ENCODE measurements at regions not wholly inside any gene's neighbourhood (a gene's known extent, or its start where the extent isn't known, plus 50 kb on each side); places are given as distances from the start of the nearest gene placed in this dataset.

GRCh38 chr15:36370731-36371112, 208.7 kb upstream of the CDIN1 start:
- Histone ChIP-seq H3K27ac (ENCODE audit: low read depth, low read length) (no peak overlapping the region), H3K36me3 (ENCODE audit: control insufficient read depth in 1 of 2, insufficient read depth in 2 of 2, low read length in 2 of 2) (no peaks in the 10 kb centered on the region), H3K4me1 (ENCODE audit: control insufficient read depth in 1 of 2, insufficient read depth in 2 of 2, low read length in 2 of 2) (no peaks in the 10 kb centered on the region), H3K27me3 (ENCODE audit: control insufficient read depth in 1 of 2, insufficient read depth in 2 of 2, low read length in 2 of 2) (no peaks in the 10 kb centered on the region), H3K9ac (ENCODE audit: low read depth in 1 of 2, low read length in 2 of 2) (no peak overlapping the region), H3K4me3 (ENCODE audit: low read depth in 1 of 2, low read length in 2 of 2) (no peak overlapping the region), H3K9me3 (ENCODE audit: control insufficient read depth in 1 of 2, low read length in 2 of 2) (no peaks in the 10 kb centered on the region)

- Histone ChIP-seq H3K27ac (ENCODE audit: low read depth, low read length) (no peak overlapping the region), H3K9ac (ENCODE audit: low read depth in 1 of 2, low read length in 2 of 2) (no peak overlapping the region), H3K4me3 (ENCODE audit: low read depth in 1 of 2, low read length in 2 of 2) (no peak overlapping the region), H3K4me1 (ENCODE audit: control insufficient read depth in 1 of 2, insufficient read depth in 2 of 2, low read length in 2 of 2) (no peaks in the 10 kb centered on the region), H3K36me3 (ENCODE audit: control insufficient read depth in 1 of 2, insufficient read depth in 2 of 2, low read length in 2 of 2) (no peaks in the 10 kb centered on the region), H3K27me3 (ENCODE audit: control insufficient read depth in 1 of 2, insufficient read depth in 2 of 2, low read length in 2 of 2) (no peaks in the 10 kb centered on the region), H3K9me3 (ENCODE audit: control insufficient read depth in 1 of 2, low read length in 2 of 2) (no peaks in the 10 kb centered on the region)
Observed at GRCh38 chr15:36371509-36371908, 207.9 kb upstream of the CDIN1 start.

- Histone ChIP-seq H3K27me3 (ENCODE audit: control insufficient read depth in 1 of 2, insufficient read depth in 2 of 2, low read length in 2 of 2) (no peaks in the 10 kb centered on the region), H3K36me3 (ENCODE audit: control insufficient read depth in 1 of 2, insufficient read depth in 2 of 2, low read length in 2 of 2) (no peaks in the 10 kb centered on the region), H3K9me3 (ENCODE audit: control insufficient read depth in 1 of 2, low read length in 2 of 2) (no peaks in the 10 kb centered on the region), H3K9ac (ENCODE audit: low read depth in 1 of 2, low read length in 2 of 2) (no peak overlapping the region), H3K27ac (ENCODE audit: low read depth, low read length) (no peak overlapping the region), H3K4me1 (ENCODE audit: control insufficient read depth in 1 of 2, insufficient read depth in 2 of 2, low read length in 2 of 2) (no peaks in the 10 kb centered on the region), H3K4me3 (ENCODE audit: low read depth in 1 of 2, low read length in 2 of 2) (no peak overlapping the region)
Observed at GRCh38 chr15:36372968-36373367, 206.5 kb upstream of the CDIN1 start.

- no peak overlapping the region for H3K9ac ChIP-seq (ENCODE audit: low read depth in 1 of 2, low read length in 2 of 2)
- no peaks in the 10 kb centered on the region for H3K36me3 ChIP-seq (ENCODE audit: control insufficient read depth in 1 of 2, insufficient read depth in 2 of 2, low read length in 2 of 2)
- H3K4me3 ChIP-seq (ENCODE audit: low read depth in 1 of 2, low read length in 2 of 2), result no peak overlapping the region
- H3K27ac ChIP-seq (ENCODE audit: low read depth, low read length), result no peak overlapping the region
- H3K4me1 ChIP-seq (ENCODE audit: control insufficient read depth in 1 of 2, insufficient read depth in 2 of 2, low read length in 2 of 2), result no peaks in the 10 kb centered on the region
- H3K9me3 ChIP-seq (ENCODE audit: control insufficient read depth in 1 of 2, low read length in 2 of 2), result no peaks in the 10 kb centered on the region
- no peaks in the 10 kb centered on the region for H3K27me3 ChIP-seq (ENCODE audit: control insufficient read depth in 1 of 2, insufficient read depth in 2 of 2, low read length in 2 of 2)
Observed at GRCh38 chr15:36373550-36373949, 205.9 kb upstream of the CDIN1 start.

GRCh38 chr15:36389107-36389506, 190.3 kb upstream of the CDIN1 start:
- H3K27me3 ChIP-seq (ENCODE audit: control insufficient read depth in 1 of 2, insufficient read depth in 2 of 2, low read length in 2 of 2), result no peaks in the 10 kb centered on the region
- H3K36me3 ChIP-seq (ENCODE audit: control insufficient read depth in 1 of 2, insufficient read depth in 2 of 2, low read length in 2 of 2), result no peaks in the 10 kb centered on the region
- no peak overlapping the region for H3K9ac ChIP-seq (ENCODE audit: low read depth in 1 of 2, low read length in 2 of 2)
- no peaks in the 10 kb centered on the region for H3K9me3 ChIP-seq (ENCODE audit: control insufficient read depth in 1 of 2, low read length in 2 of 2)
- no peak overlapping the region for H3K27ac ChIP-seq (ENCODE audit: low read depth, low read length)
- no peaks in the 10 kb centered on the region for H3K4me1 ChIP-seq (ENCODE audit: control insufficient read depth in 1 of 2, insufficient read depth in 2 of 2, low read length in 2 of 2)
- no peak overlapping the region for H3K4me3 ChIP-seq (ENCODE audit: low read depth in 1 of 2, low read length in 2 of 2)

- Histone ChIP-seq H3K27ac (ENCODE audit: low read depth, low read length) (no peak overlapping the region), H3K9me3 (ENCODE audit: control insufficient read depth in 1 of 2, low read length in 2 of 2) (no peaks in the 10 kb centered on the region), H3K4me3 (ENCODE audit: low read depth in 1 of 2, low read length in 2 of 2) (no peak overlapping the region), H3K27me3 (ENCODE audit: control insufficient read depth in 1 of 2, insufficient read depth in 2 of 2, low read length in 2 of 2) (no peaks in the 10 kb centered on the region), H3K4me1 (ENCODE audit: control insufficient read depth in 1 of 2, insufficient read depth in 2 of 2, low read length in 2 of 2) (no peaks in the 10 kb centered on the region), H3K9ac (ENCODE audit: low read depth in 1 of 2, low read length in 2 of 2) (no peak overlapping the region), H3K36me3 (ENCODE audit: control insufficient read depth in 1 of 2, insufficient read depth in 2 of 2, low read length in 2 of 2) (no peaks in the 10 kb centered on the region)
Observed at GRCh38 chr15:36390491-36390890, 188.9 kb upstream of the CDIN1 start.

- Histone ChIP-seq H3K27me3 (ENCODE audit: control insufficient read depth in 1 of 2, insufficient read depth in 2 of 2, low read length in 2 of 2) (no peaks in the 10 kb centered on the region), H3K9ac (ENCODE audit: low read depth in 1 of 2, low read length in 2 of 2) (no peak overlapping the region), H3K27ac (ENCODE audit: low read depth, low read length) (no peak overlapping the region), H3K4me1 (ENCODE audit: control insufficient read depth in 1 of 2, insufficient read depth in 2 of 2, low read length in 2 of 2) (no peaks in the 10 kb centered on the region), H3K4me3 (ENCODE audit: low read depth in 1 of 2, low read length in 2 of 2) (no peak overlapping the region), H3K9me3 (ENCODE audit: control insufficient read depth in 1 of 2, low read length in 2 of 2) (no peaks in the 10 kb centered on the region), H3K36me3 (ENCODE audit: control insufficient read depth in 1 of 2, insufficient read depth in 2 of 2, low read length in 2 of 2) (no peaks in the 10 kb centered on the region)
Observed at GRCh38 chr15:36392676-36393266, 186.7 kb upstream of the CDIN1 start.

- Histone ChIP-seq H3K4me3 (ENCODE audit: low read depth in 1 of 2, low read length in 2 of 2) (no peak overlapping the region), H3K27me3 (ENCODE audit: control insufficient read depth in 1 of 2, insufficient read depth in 2 of 2, low read length in 2 of 2) (no peaks in the 10 kb centered on the region), H3K9me3 (ENCODE audit: control insufficient read depth in 1 of 2, low read length in 2 of 2) (no peaks in the 10 kb centered on the region), H3K27ac (ENCODE audit: low read depth, low read length) (no peak overlapping the region), H3K9ac (ENCODE audit: low read depth in 1 of 2, low read length in 2 of 2) (no peak overlapping the region), H3K4me1 (ENCODE audit: control insufficient read depth in 1 of 2, insufficient read depth in 2 of 2, low read length in 2 of 2) (no peaks in the 10 kb centered on the region), H3K36me3 (ENCODE audit: control insufficient read depth in 1 of 2, insufficient read depth in 2 of 2, low read length in 2 of 2) (no peaks in the 10 kb centered on the region)
Observed at GRCh38 chr15:36398212-36398611, 181.2 kb upstream of the CDIN1 start.

- no peaks in the 10 kb centered on the region for H3K9me3 ChIP-seq (ENCODE audit: control insufficient read depth in 1 of 2, low read length in 2 of 2)
Observed at GRCh38 chr15:36399276-36399675, 180.2 kb upstream of the CDIN1 start.

GRCh38 chr15:36400936-36401585, 178.4 kb upstream of the CDIN1 start:
- Histone ChIP-seq H3K36me3 (ENCODE audit: control insufficient read depth in 1 of 2, insufficient read depth in 2 of 2, low read length in 2 of 2) (no peaks in the 10 kb centered on the region), H3K27me3 (ENCODE audit: control insufficient read depth in 1 of 2, insufficient read depth in 2 of 2, low read length in 2 of 2) (no peaks in the 10 kb centered on the region), H3K9me3 (ENCODE audit: control insufficient read depth in 1 of 2, low read length in 2 of 2) (no peaks in the 10 kb centered on the region), H3K27ac (ENCODE audit: low read depth, low read length) (no peak overlapping the region), H3K4me3 (ENCODE audit: low read depth in 1 of 2, low read length in 2 of 2) (no peak overlapping the region), H3K4me1 (ENCODE audit: control insufficient read depth in 1 of 2, insufficient read depth in 2 of 2, low read length in 2 of 2) (no peaks in the 10 kb centered on the region), H3K9ac (ENCODE audit: low read depth in 1 of 2, low read length in 2 of 2) (no peak overlapping the region)

More at GRCh38 chr15:36399276-36399675, 180.2 kb upstream of the CDIN1 start:
- Histone ChIP-seq H3K9ac (ENCODE audit: low read depth in 1 of 2, low read length in 2 of 2) (no peak overlapping the region), H3K27me3 (ENCODE audit: control insufficient read depth in 1 of 2, insufficient read depth in 2 of 2, low read length in 2 of 2) (no peaks in the 10 kb centered on the region), H3K27ac (ENCODE audit: low read depth, low read length) (no peak overlapping the region), H3K4me3 (ENCODE audit: low read depth in 1 of 2, low read length in 2 of 2) (no peak overlapping the region), H3K36me3 (ENCODE audit: control insufficient read depth in 1 of 2, insufficient read depth in 2 of 2, low read length in 2 of 2) (no peaks in the 10 kb centered on the region), H3K4me1 (ENCODE audit: control insufficient read depth in 1 of 2, insufficient read depth in 2 of 2, low read length in 2 of 2) (no peaks in the 10 kb centered on the region)

Data from duodenal mucosa (tissue), 2 donors.